Dendritic cell treated with granulocyte-macrophage colony-stimulating factor and Interleukin-4, amounts not matched to agents 40 ng/mL and 50 ng/mL, for 4 days (primary cell): ENCODE measurements at regions not wholly inside any gene's neighbourhood (a gene's known extent, or its start where the extent isn't known, plus 50 kb on each side); places are given as distances from the start of the nearest gene placed in this dataset.
"Not testable (repeated sequence)": the region's sequence is repeated elsewhere in the genome, so short reads cannot be mapped to it uniquely, and the experiment has no call there.

Experiments
- H3K27ac Mint-ChIP-seq: one replicate; pipeline ENCODE4 v1.8.0; 2022; ENCODE audit warnings: mild to moderate bottlenecking, mixed read lengths
- H3K27me3 Mint-ChIP-seq: one replicate; pipeline ENCODE4 v1.8.0; 2022; ENCODE audit warnings: mild to moderate bottlenecking, mixed read lengths
- H3K36me3 Mint-ChIP-seq: one replicate; pipeline ENCODE4 v1.8.0; 2022; ENCODE audit warnings: low read depth, mixed read lengths
- H3K4me1 Mint-ChIP-seq: one replicate; pipeline ENCODE4 v1.8.0; 2022; ENCODE audit warnings: low read depth, mixed read lengths
- H3K4me3 Mint-ChIP-seq: one replicate; pipeline ENCODE4 v1.8.0; 2022; ENCODE audit warnings: mild to moderate bottlenecking, moderate library complexity, mixed read lengths
- H3K9me3 Mint-ChIP-seq: one replicate; pipeline ENCODE4 v1.8.0; 2022; ENCODE audit warnings: mixed read lengths
- intact Hi-C: fragments of 100-400 bp; cut with micrococcal nuclease; formaldehyde crosslinking; loops from one replicate; pipeline ENCODE4 v1.15.0; 2022

- Mint-ChIP-seq H3K4me1 (no peaks in the 10 kb centered on the region), H3K36me3 (no peaks in the 10 kb centered on the region), H3K9me3 (no peaks in the 10 kb centered on the region), H3K27ac (no peak overlapping the region), H3K27me3 (no peaks in the 10 kb centered on the region), H3K4me3 (no peak overlapping the region)
- intact Hi-C loops, result no loop called here
Observed at GRCh38 chr7:10724449-10724848, 249.2 kb upstream of the PHF14 start.

GRCh38 chr7:10727636-10728035, 246.0 kb upstream of the PHF14 start:
- intact Hi-C loops, result no loop called here
- Mint-ChIP-seq H3K27me3 (no peaks in the 10 kb centered on the region), H3K36me3 (no peaks in the 10 kb centered on the region), H3K4me3 (no peak overlapping the region), H3K4me1 (no peaks in the 10 kb centered on the region), H3K9me3 (no peaks in the 10 kb centered on the region), H3K27ac (no peak overlapping the region)

- no peaks in the 10 kb centered on the region for H3K27me3 Mint-ChIP-seq
- no peak overlapping the region for H3K4me3 Mint-ChIP-seq
- H3K9me3 Mint-ChIP-seq, result peaks cover 9% of the 10 kb centered on the region
- intact Hi-C loops, result no loop called here
- no peak overlapping the region for H3K27ac Mint-ChIP-seq
- H3K4me1 Mint-ChIP-seq, result no peaks in the 10 kb centered on the region
- H3K36me3 Mint-ChIP-seq, result no peaks in the 10 kb centered on the region
Observed at GRCh38 chr7:10731253-10731773, 242.4 kb upstream of the PHF14 start.

DNA sequence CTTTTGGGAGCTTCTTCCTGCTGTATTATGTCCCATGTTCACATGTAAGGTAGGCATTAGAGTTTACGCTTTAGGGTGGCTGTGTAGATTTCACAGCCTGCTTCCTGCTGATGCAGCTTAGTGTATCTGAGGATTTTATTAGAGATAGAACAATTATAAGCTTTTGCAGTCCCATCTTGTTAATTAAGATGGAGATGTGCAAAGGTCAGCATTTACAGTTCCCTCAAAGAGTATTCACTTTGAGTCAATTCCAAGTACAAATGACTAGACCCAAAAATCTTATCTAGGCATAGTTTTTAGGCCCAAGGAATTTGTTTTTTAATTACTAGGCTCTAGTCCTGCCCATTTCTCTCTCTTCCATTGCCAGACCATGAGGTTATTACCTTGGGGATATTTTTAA, 239.9 kb upstream of the PHF14 start:
- intact Hi-C loops, result no loop called here
- Mint-ChIP-seq H3K36me3 (no peaks in the 10 kb centered on the region), H3K9me3 (peaks cover 9% of the 10 kb centered on the region), H3K27me3 (no peaks in the 10 kb centered on the region), H3K4me1 (no peaks in the 10 kb centered on the region), H3K27ac (no peak overlapping the region), H3K4me3 (no peak overlapping the region)

GRCh38 chr7:10734595-10734994, 239.1 kb upstream of the PHF14 start:
- intact Hi-C loops, result no loop called here
- Mint-ChIP-seq H3K27me3 (no peaks in the 10 kb centered on the region), H3K36me3 (no peaks in the 10 kb centered on the region), H3K27ac (no peak overlapping the region), H3K4me1 (no peaks in the 10 kb centered on the region), H3K9me3 (peaks cover 9% of the 10 kb centered on the region), H3K4me3 (no peak overlapping the region)

- Mint-ChIP-seq H3K36me3 (no peaks in the 10 kb centered on the region), H3K4me3 (no peak overlapping the region), H3K4me1 (no peaks in the 10 kb centered on the region), H3K27ac (no peak overlapping the region), H3K27me3 (no peaks in the 10 kb centered on the region), H3K9me3 (peaks cover 27% of the 10 kb centered on the region)
- intact Hi-C loops, result no loop called here
Observed at GRCh38 chr7:10739401-10739800, 234.3 kb upstream of the PHF14 start.

DNA sequence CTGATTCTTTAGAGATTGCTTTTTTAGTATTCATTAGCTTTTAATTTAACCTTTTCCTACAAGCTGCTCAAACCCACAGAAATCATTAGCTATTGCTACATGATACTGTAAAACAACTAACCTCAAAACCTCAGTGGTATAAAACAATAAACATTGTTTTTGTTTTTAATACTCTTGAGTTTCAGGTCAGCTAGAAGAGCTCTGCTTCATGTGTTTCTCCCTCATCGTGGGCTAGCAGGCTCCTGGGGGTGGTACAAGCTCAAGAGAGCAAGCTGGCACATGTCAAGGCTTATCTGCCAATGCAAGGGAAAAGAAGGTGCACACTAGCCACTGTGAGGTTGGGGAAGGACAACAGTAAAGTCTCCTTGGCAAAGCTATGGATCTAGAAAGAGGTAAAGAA, 232.9 kb upstream of the PHF14 start:
- no peaks in the 10 kb centered on the region for H3K36me3 Mint-ChIP-seq
- no peaks in the 10 kb centered on the region for H3K4me1 Mint-ChIP-seq
- intact Hi-C loops, result no loop called here
- no peak overlapping the region for H3K4me3 Mint-ChIP-seq
- H3K9me3 Mint-ChIP-seq, result peaks cover 32% of the 10 kb centered on the region
- no peak overlapping the region for H3K27ac Mint-ChIP-seq
- H3K27me3 Mint-ChIP-seq, result no peaks in the 10 kb centered on the region

DNA sequence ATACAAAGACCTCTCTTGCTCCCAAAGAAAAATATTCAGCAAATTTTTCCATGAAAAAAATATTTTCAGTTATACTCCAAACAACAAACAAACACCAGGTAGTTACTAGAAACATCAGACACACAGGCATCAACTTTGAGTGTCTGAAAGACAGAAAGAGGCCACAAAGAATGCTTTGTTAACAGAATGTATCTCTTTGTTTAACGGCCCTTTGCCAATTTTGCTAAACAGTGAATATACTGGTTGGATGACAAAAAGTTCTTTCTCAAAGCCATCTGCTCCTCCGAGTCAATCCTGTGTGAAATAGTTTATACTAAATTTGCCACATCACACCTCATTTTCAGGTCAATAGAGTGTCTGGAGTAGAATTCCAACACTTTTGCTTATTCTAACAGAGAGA, 216.7 kb upstream of the PHF14 start:
- Mint-ChIP-seq H3K27ac (no peak overlapping the region), H3K27me3 (no peaks in the 10 kb centered on the region), H3K4me1 (no peaks in the 10 kb centered on the region), H3K36me3 (no peaks in the 10 kb centered on the region), H3K4me3 (no peak overlapping the region), H3K9me3 (peaks cover 35% of the 10 kb centered on the region)
- intact Hi-C loops, result no loop called here

- intact Hi-C loops, result no loop called here
- Mint-ChIP-seq H3K4me1 (no peaks in the 10 kb centered on the region), H3K9me3 (peaks cover 41% of the 10 kb centered on the region), H3K4me3 (no peak overlapping the region), H3K36me3 (no peaks in the 10 kb centered on the region), H3K27me3 (no peaks in the 10 kb centered on the region), H3K27ac (no peak overlapping the region)
Observed at GRCh38 chr7:10759120-10759519, 214.6 kb upstream of the PHF14 start.

DNA sequence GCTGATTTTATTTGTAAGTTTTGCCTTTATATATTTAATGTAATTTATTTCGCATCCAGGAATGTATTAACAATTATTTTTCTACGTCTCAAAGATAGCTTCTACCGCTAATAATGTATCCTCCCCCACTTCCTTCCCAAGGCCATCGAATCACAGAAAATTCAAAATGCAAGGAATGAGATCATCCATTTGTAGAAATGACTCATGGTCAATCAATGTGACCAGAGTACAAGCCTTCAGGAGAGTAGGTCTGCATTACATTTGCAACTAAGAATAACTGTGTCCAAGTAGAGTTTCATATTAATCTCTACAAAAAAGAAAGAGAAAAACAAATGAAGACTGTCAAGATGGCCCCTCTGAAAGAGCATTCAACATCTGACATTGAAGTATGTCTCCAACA, 205.9 kb upstream of the PHF14 start:
- intact Hi-C loops, result no loop called here
- H3K4me1 Mint-ChIP-seq, result no peaks in the 10 kb centered on the region
- H3K36me3 Mint-ChIP-seq, result no peaks in the 10 kb centered on the region
- H3K9me3 Mint-ChIP-seq, result peaks cover 18% of the 10 kb centered on the region
- no peak overlapping the region for H3K27ac Mint-ChIP-seq
- no peaks in the 10 kb centered on the region for H3K27me3 Mint-ChIP-seq
- no peak overlapping the region for H3K4me3 Mint-ChIP-seq

DNA sequence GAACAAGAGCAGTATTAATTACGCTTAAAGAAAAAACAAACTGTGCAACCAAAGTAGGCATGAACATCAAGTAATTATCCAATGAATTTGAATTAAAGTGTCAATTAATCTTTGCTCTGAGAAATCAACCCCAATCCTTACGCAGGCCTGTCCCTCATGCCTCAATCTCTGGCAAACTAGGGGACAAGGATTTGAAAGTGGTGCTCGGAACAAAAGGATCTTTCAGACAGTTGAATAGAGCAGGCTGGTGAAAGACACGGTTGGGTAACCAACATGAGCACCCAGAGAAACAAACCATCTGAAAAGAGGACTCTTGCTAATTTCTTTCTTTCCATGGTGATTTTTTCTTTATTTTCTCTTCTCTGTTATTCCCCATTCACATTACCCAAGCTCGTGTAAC, 203.5 kb upstream of the PHF14 start:
- H3K27me3 Mint-ChIP-seq, result no peaks in the 10 kb centered on the region
- peaks cover 18% of the 10 kb centered on the region for H3K9me3 Mint-ChIP-seq
- H3K36me3 Mint-ChIP-seq, result no peaks in the 10 kb centered on the region
- H3K4me1 Mint-ChIP-seq, result no peaks in the 10 kb centered on the region
- H3K27ac Mint-ChIP-seq, result no peak overlapping the region
- intact Hi-C loops, result no loop called here
- H3K4me3 Mint-ChIP-seq, result no peak overlapping the region

GRCh38 chr7:10773430-10773829, 200.2 kb upstream of the PHF14 start:
- H3K36me3 Mint-ChIP-seq, result no peaks in the 10 kb centered on the region

DNA sequence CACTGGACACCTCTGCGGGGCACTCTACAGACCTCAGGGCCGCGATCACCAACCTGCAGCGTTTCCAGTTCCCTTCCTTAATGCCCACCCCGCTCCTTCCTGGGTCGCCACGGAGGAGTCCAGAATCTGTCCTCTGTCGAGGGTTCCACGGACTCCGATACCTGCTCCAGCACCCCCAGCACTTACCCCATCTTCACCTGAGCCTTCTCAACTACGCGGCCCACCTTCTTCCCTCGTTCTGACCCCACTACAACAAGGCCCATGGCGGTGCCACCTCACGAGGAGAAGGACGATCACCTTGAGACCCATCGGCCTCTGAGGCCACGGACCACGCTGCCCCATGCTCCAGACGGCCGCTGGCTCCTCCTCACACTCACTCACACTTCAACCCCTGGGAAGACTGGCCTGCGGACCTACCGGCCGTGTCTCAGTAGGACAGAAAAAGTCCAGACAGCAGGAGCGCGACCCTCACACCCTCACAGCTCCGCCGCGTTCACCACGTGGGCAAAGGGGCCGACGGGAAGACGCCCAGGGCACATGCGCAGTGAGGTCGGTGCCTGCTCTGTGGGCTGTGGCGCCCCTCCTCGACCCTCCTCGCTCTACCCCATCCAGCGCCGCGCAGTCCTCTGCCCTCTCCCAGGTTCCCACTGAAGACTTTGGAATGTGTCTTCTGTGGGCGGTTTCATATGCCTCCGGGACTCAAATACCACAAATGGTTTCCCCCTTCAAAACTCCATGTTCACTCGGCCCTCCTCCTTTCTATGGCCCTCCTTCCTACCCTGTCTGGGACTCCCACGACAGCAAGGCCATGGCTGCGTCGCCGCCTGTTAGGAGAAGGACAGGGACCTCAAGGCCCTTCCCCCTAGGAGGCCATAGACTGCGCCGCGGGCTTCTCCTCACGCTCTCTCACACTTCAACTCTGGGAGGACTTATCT, 193.9 kb upstream of the PHF14 start:
- H3K27me3 Mint-ChIP-seq, result no peaks in the 10 kb centered on the region
- no peaks in the 10 kb centered on the region for H3K4me1 Mint-ChIP-seq

More at GRCh38 chr7:10773430-10773829, 200.2 kb upstream of the PHF14 start:
- no peaks in the 10 kb centered on the region for H3K27me3 Mint-ChIP-seq
- peaks cover 9% of the 10 kb centered on the region for H3K9me3 Mint-ChIP-seq
- intact Hi-C loops, result no loop called here
- no peaks in the 10 kb centered on the region for H3K4me1 Mint-ChIP-seq
- no peak overlapping the region for H3K27ac Mint-ChIP-seq
- H3K4me3 Mint-ChIP-seq, result no peak overlapping the region

GRCh38 chr7:10780400-10780747, 193.3 kb upstream of the PHF14 start:
- H3K9me3 Mint-ChIP-seq, result peaks cover 18% of the 10 kb centered on the region
- H3K36me3 Mint-ChIP-seq, result no peaks in the 10 kb centered on the region
- no peak overlapping the region for H3K4me3 Mint-ChIP-seq

More for the DNA sequence above, 193.9 kb upstream of the PHF14 start:
- Mint-ChIP-seq H3K4me3 (no peak overlapping the region), H3K36me3 (no peaks in the 10 kb centered on the region), H3K9me3 (peaks cover 18% of the 10 kb centered on the region), H3K27ac (no peak overlapping the region)
- intact Hi-C loops, result no loop called here

DNA sequence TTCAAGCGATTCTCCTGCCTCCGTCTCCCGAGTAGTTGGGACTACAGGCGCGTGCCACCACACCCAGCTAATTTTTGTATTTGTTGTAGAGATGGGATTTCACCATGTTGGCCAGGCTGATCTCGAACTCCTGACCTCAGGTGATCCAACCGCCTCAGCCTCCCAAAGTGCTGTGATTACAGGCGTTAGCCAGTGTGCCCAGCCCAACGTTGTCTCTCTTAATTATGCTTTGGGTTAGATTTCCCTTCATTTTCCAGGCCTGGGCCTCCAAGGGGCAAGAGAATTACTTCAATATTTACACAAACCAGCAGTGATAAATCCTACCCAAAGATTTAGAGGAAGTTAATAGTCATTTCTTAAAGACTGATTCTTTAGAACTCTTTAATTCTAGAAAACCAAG, 186.7 kb upstream of the PHF14 start:
- H3K9me3 Mint-ChIP-seq, H3K27me3 Mint-ChIP-seq, H3K4me3 Mint-ChIP-seq, H3K27ac Mint-ChIP-seq, H3K36me3 Mint-ChIP-seq, intact Hi-C loops, H3K4me1 Mint-ChIP-seq: not testable (repeated sequence)

More at GRCh38 chr7:10780400-10780747, 193.3 kb upstream of the PHF14 start:
- Mint-ChIP-seq H3K27ac (no peak overlapping the region), H3K27me3 (no peaks in the 10 kb centered on the region), H3K4me1 (no peaks in the 10 kb centered on the region)
- intact Hi-C loops, result no loop called here
